ENCODE measurements at regions not wholly inside any gene's neighbourhood (a gene's known extent, or its start where the extent isn't known, plus 50 kb on each side); places are given as distances from the start of the nearest gene placed in this dataset.

DNA sequence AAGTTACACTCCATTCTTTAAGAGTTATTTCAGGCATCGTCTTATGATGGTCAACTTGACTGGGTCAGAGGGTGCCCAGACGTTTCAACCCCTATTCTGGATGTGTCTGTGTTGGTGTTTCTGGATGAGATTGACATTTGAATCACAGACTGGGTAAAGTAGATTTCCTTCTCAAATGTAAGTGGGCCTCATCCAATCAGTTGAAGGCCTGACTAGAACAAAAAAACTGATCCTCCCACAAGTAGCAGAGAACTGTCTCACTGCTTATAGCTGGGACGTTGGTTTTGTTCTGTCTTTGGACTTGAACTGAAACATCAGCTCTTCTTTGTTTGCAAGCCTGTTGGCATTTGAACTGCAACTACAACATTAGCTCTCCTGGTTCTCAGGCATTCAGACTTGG lies 76.3 kb upstream of the LYZL1 start:
- 62 to 70% methylated on average over 3 of the region's 3 CpGs for WGBS, 2 donors
- intact Hi-C loops (cut with DNase I) = no loop called here
- H3K9me3 ChIP-seq = peaks cover 0 to 8% (median 2%) of the 10 kb centered on the region in 3 donors
- no peak for TF ChIP-seq POLR2A (IDR thresholded peaks at IDR 0.05)
- TF ChIP-seq, protein P1, sequence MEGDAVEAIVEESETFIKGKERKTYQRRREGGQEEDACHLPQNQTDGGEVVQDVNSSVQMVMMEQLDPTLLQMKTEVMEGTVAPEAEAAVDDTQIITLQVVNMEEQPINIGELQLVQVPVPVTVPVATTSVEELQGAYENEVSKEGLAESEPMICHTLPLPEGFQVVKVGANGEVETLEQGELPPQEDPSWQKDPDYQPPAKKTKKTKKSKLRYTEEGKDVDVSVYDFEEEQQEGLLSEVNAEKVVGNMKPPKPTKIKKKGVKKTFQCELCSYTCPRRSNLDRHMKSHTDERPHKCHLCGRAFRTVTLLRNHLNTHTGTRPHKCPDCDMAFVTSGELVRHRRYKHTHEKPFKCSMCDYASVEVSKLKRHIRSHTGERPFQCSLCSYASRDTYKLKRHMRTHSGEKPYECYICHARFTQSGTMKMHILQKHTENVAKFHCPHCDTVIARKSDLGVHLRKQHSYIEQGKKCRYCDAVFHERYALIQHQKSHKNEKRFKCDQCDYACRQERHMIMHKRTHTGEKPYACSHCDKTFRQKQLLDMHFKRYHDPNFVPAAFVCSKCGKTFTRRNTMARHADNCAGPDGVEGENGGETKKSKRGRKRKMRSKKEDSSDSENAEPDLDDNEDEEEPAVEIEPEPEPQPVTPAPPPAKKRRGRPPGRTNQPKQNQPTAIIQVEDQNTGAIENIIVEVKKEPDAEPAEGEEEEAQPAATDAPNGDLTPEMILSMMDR (IDR thresholded peaks at IDR 0.05) = no peak
- no peak for DNase-seq
- no peaks in the 10 kb centered on the region for H3K4me1 ChIP-seq
- no peak overlapping the region for H3K27ac ChIP-seq
- H3K4me3 ChIP-seq = no peak overlapping the region
- H3K36me3 ChIP-seq = no peaks in the 10 kb centered on the region
- peaks cover 0 to 1% (median 0%) of the 10 kb centered on the region in 4 donors for H3K27me3 ChIP-seq

DNA sequence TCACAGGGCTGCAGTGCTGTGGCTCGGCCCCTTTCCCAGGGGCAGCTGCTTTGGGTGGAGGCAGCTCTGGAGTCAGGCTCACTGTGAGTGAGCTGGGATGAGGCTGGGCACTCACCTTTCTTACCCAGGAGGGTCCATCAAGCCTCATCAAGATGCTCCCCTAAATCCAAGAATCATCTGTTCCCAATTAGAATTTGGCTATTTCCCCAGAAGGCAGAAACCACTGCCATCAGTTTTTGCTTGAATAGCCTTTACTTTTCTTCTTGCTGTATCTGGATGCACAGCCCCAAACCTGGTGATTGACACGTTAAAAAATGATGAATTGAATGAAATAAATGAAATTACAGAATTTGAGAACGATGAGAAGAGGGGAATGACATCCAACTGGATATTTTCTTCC lies 74.3 kb upstream of the LYZL1 start:
- WGBS, 2 donors = 68 to 70% methylated on average over 2 to 3 of the region's 3 CpGs
- Histone ChIP-seq H3K9me3 (peaks cover 0 to 7% (median 2%) of the 10 kb centered on the region in 3 donors), H3K27ac (no peak overlapping the region), H3K27me3 (peaks cover 0 to 10% (median 0%) of the 10 kb centered on the region in 4 donors), H3K4me1 (no peaks in the 10 kb centered on the region), H3K4me3 (no peak overlapping the region), H3K36me3 (no peaks in the 10 kb centered on the region)
- TF ChIP-seq, protein P1 (IDR thresholded peaks at IDR 0.05) = no peak
- TF ChIP-seq POLR2A (IDR thresholded peaks at IDR 0.05) = no peak
- intact Hi-C loops (cut with DNase I) = no loop called here
- DNase-seq = no peak

DNA sequence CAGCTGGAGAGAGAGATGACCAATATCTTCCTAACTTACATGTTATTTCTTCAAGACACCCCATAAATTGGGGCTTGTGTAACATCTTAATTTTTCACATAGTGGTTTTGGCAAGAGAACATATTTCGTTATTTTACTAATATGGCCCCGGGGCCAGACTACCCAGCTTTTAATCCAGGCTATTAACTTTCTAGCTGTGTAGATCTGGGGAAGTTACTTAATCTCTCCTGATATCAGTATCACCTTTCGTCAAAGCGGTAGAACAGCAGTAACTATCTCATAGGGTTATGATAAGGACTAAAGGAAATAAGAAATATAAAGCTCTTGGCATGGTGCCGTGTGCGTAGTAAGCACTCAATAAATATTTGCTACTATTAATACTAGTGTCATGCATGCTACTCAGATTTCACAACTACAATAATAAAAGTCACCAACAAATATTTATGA lies 71.6 kb upstream of the LYZL1 start:
- H3K27ac ChIP-seq = no peak overlapping the region
- 80 to 87% methylated on average over 6 of the region's 6 CpGs for WGBS, 2 donors

DNA sequence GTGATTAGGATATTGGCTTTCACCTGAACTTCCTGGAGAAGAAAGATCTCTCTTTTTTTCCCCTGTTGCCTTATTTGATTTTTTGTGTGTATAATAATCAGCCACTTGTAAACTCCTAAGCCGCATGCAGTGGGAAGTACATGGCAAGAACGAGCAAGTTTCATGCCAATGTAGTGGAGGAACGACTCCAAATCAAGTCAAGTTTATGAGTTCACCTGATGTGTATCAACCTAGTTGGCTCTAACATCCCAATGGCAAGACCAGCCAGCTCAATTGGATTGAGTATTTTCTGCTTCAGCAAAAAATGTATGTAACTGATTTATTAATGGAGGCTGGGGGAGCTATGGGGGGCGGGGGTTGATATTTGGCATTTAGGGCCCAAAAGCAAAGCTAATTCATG lies 65.5 kb upstream of the LYZL1 start:
- no peaks in the 10 kb centered on the region for H3K4me1 ChIP-seq
- WGBS, 2 donors = 62 to 77% methylated on average over 4 of the region's 4 CpGs
- TF ChIP-seq, protein P1 (IDR thresholded peaks at IDR 0.05) = no peak
- no peak for TF ChIP-seq POLR2A (IDR thresholded peaks at IDR 0.05)
- no peaks in the 10 kb centered on the region for H3K9me3 ChIP-seq
- intact Hi-C loops (cut with DNase I) = no loop called here
- H3K27me3 ChIP-seq = peaks cover 0 to 52% (median 0%) of the 10 kb centered on the region in 4 donors
- H3K36me3 ChIP-seq = no peaks in the 10 kb centered on the region
- no peak overlapping the region for H3K4me3 ChIP-seq
- no peak for DNase-seq
- no peak overlapping the region for H3K27ac ChIP-seq

More for the DNA sequence above, 71.6 kb upstream of the LYZL1 start:
- no peak for DNase-seq
- intact Hi-C loops (cut with DNase I) = no loop called here
- H3K27me3 ChIP-seq = peaks cover 0 to 27% (median 0%) of the 10 kb centered on the region in 4 donors
- no peaks in the 10 kb centered on the region for H3K36me3 ChIP-seq
- no peaks in the 10 kb centered on the region for H3K4me1 ChIP-seq
- H3K9me3 ChIP-seq = no peaks in the 10 kb centered on the region
- no peak for TF ChIP-seq POLR2A (IDR thresholded peaks at IDR 0.05)
- TF ChIP-seq, protein P1 (IDR thresholded peaks at IDR 0.05) = no peak
- H3K4me3 ChIP-seq = no peak overlapping the region

DNA sequence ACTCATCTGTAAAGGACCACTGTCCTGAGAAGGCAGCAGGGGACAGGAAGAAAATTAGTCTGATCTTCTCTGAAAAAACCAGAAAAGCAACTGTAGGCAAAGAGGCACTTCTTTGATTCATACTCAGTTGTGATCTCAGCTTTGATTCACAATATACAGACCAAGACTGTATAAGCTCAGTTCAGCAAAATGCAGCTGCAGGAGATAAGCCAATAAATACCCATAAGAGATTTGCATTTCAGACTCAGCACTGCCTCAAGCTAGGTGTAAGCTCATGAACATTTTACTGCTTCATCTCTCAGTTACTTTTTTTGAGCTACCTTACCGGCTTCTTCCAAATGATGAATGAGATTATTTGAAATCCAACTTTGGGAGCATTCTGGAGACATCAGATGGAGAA lies 64.2 kb upstream of the LYZL1 start:
- no peak overlapping the region for H3K4me3 ChIP-seq
- no peaks in the 10 kb centered on the region for H3K36me3 ChIP-seq
- peaks cover 0 to 53% (median 0%) of the 10 kb centered on the region in 4 donors for H3K27me3 ChIP-seq
- H3K27ac ChIP-seq = no peak overlapping the region
- H3K4me1 ChIP-seq = no peaks in the 10 kb centered on the region
- H3K9me3 ChIP-seq = no peaks in the 10 kb centered on the region
- no peak for TF ChIP-seq POLR2A (IDR thresholded peaks at IDR 0.05)
- TF ChIP-seq, protein P1 (IDR thresholded peaks at IDR 0.05) = no peak
- intact Hi-C loops (cut with DNase I) = no loop called here
- no peak for DNase-seq
- WGBS, 2 donors = 69 to 72% methylated on average over 1 of the region's 1 CpG

All from esophagus squamous epithelium (tissue), 5 donors.